ENCODE measurements at regions not wholly inside any gene's neighbourhood (a gene's known extent, or its start where the extent isn't known, plus 50 kb on each side); places are given as distances from the start of the nearest gene placed in this dataset.

DNA sequence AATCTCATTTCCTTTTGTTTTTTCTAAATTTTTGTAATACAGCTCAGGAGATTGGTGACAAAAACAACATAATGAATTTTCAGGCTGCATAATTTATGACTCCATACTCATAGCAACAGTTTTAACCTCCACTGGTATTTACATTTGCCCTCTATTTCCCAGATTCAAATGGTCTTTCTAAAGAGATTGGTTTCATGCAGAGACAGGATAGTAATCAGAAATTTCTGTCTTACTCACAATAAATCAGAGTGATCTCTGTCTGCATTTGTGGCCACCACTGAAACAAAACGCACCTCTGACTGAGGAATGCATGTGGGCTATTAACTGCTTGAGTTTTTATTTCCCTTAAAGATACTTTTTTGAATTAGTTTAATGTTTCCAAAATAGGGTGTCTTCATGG, 1526.0 kb downstream of the CDH8 start:
- POLR2A ChIA-PET = no interaction called here
- Histone ChIP-seq H4K20me1 (ENCODE audit: insufficient read depth) (no peaks in the 10 kb centered on the region), H3K27ac (ENCODE audit: low read depth in 2 of 2, low read length in 1 of 2) (no peak overlapping the region), H3K4me2 (no peak overlapping the region), H3K4me1 (ENCODE audit: control insufficient read depth in 1 of 2, insufficient read depth in 2 of 2, low read depth in 1 of 2, low read length in 1 of 2) (no peaks in the 10 kb centered on the region), H3K9me3 (no peaks in the 10 kb centered on the region), H3K9me2 (no peaks in the 10 kb centered on the region), H3K36me3 (replicated peaks in 1 of 2; ENCODE audit: control insufficient read depth in 1 of 2, insufficient read depth in 2 of 2, low read length in 1 of 2) (no peaks in the 10 kb centered on the region), H3K4me3 (ENCODE audit: low read depth in 2 of 2, low read length in 1 of 2) (no peak overlapping the region), H3K79me2 (ENCODE audit: insufficient read depth) (no peaks in the 10 kb centered on the region), H2AFZ (ENCODE audit: low read depth) (no peak overlapping the region), H3K9ac (no peak overlapping the region), H3K27me3 (ENCODE audit: insufficient read depth) (no peaks in the 10 kb centered on the region), H3F3A (replicated peaks; ENCODE audit: insufficient read depth) (no peaks in the 10 kb centered on the region)
- DNase-seq = no peak
- no peak for TF ChIP-seq CHD2 (IDR thresholded peaks at IDR 0.05; ENCODE audit: low read length, partially characterized antibody)
- TF ChIP-seq, protein P1, sequence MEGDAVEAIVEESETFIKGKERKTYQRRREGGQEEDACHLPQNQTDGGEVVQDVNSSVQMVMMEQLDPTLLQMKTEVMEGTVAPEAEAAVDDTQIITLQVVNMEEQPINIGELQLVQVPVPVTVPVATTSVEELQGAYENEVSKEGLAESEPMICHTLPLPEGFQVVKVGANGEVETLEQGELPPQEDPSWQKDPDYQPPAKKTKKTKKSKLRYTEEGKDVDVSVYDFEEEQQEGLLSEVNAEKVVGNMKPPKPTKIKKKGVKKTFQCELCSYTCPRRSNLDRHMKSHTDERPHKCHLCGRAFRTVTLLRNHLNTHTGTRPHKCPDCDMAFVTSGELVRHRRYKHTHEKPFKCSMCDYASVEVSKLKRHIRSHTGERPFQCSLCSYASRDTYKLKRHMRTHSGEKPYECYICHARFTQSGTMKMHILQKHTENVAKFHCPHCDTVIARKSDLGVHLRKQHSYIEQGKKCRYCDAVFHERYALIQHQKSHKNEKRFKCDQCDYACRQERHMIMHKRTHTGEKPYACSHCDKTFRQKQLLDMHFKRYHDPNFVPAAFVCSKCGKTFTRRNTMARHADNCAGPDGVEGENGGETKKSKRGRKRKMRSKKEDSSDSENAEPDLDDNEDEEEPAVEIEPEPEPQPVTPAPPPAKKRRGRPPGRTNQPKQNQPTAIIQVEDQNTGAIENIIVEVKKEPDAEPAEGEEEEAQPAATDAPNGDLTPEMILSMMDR (IDR thresholded peaks at IDR 0.05) = no peak
- TF ChIP-seq GABPA (IDR thresholded peaks at IDR 0.05; ENCODE audit: low read depth) = no peak
- TF ChIP-seq USF1 (IDR thresholded peaks at IDR 0.05; ENCODE audit: borderline replicate concordance, low read depth) = no peak
- TF ChIP-seq RAD21 (IDR thresholded peaks at IDR 0.05; ENCODE audit: low read length) = no peak
- TF ChIP-seq, protein P2, sequence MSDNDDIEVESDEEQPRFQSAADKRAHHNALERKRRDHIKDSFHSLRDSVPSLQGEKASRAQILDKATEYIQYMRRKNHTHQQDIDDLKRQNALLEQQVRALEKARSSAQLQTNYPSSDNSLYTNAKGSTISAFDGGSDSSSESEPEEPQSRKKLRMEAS (IDR thresholded peaks at IDR 0.05; ENCODE audit: low read depth) = no peak
- no peak for TF ChIP-seq EZH2phosphoT487 (IDR thresholded peaks at IDR 0.05; ENCODE audit: borderline replicate concordance, low read depth)
- TF ChIP-seq, protein P3, sequence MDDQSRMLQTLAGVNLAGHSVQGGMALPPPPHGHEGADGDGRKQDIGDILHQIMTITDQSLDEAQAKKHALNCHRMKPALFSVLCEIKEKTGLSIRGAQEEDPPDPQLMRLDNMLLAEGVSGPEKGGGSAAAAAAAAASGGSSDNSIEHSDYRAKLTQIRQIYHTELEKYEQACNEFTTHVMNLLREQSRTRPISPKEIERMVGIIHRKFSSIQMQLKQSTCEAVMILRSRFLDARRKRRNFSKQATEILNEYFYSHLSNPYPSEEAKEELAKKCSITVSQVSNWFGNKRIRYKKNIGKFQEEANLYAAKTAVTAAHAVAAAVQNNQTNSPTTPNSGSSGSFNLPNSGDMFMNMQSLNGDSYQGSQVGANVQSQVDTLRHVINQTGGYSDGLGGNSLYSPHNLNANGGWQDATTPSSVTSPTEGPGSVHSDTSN (IDR thresholded peaks at IDR 0.05) = no peak
- no peak for TF ChIP-seq TAF1 (IDR thresholded peaks at IDR 0.05; ENCODE audit: borderline replicate concordance, low read depth, low read length)
- no peak for TF ChIP-seq MXI1 (IDR thresholded peaks at IDR 0.05; ENCODE audit: low read depth, low read length)
- TF ChIP-seq FOXM1 (IDR thresholded peaks at IDR 0.05; ENCODE audit: low read depth) = no peak
- CTCF ChIA-PET = no interaction called here
- WGBS (ENCODE audit: low lambda C conversion rate) = 5% methylated on average over 1 of the region's 1 CpG

GRCh38 chr16:60491273-60491672, 1545.0 kb downstream of the CDH8 start:
- Histone ChIP-seq H3K4me1 (ENCODE audit: control insufficient read depth in 1 of 2, insufficient read depth in 2 of 2, low read depth in 1 of 2, low read length in 1 of 2) (no peaks in the 10 kb centered on the region), H3F3A (replicated peaks; ENCODE audit: insufficient read depth) (no peaks in the 10 kb centered on the region), H2AFZ (ENCODE audit: low read depth) (no peak overlapping the region), H3K27me3 (ENCODE audit: insufficient read depth) (no peaks in the 10 kb centered on the region), H3K4me3 (ENCODE audit: low read depth in 2 of 2, low read length in 1 of 2) (no peak overlapping the region), H3K9ac (no peak overlapping the region), H3K9me3 (0 out of 2 replicates have a peak, but pooled peaks cover 5% of the 10 kb centered on the region), H3K4me2 (no peak overlapping the region), H3K79me2 (ENCODE audit: insufficient read depth) (no peaks in the 10 kb centered on the region), H3K36me3 (replicated peaks in 1 of 2; ENCODE audit: control insufficient read depth in 1 of 2, insufficient read depth in 2 of 2, low read length in 1 of 2) (no peaks in the 10 kb centered on the region), H4K20me1 (ENCODE audit: insufficient read depth) (no peaks in the 10 kb centered on the region), H3K27ac (ENCODE audit: low read depth in 2 of 2, low read length in 1 of 2) (no peak overlapping the region), H3K9me2 (no peaks in the 10 kb centered on the region)
- WGBS (ENCODE audit: low lambda C conversion rate) = 16% methylated on average over 3 of the region's 3 CpGs
- no peak for DNase-seq
- ChIA-PET POLR2A (no interaction called here), CTCF (interaction anchor here (0.6 kb wide), 1 partner anchor 797 kb away, joined by 3 read pairs; no protein-coding TSS in a partner anchor)
- no peak for TF ChIP-seq FOXJ3 (CRISPR knock-in tag; IDR thresholded peaks at IDR 0.05)
- TF ChIP-seq, protein P1 (IDR thresholded peaks at IDR 0.05) = no peak
- no peak for TF ChIP-seq TEAD4 (IDR thresholded peaks at IDR 0.05; ENCODE audit: borderline replicate concordance, insufficient read depth)
- TF ChIP-seq, protein P3 (IDR thresholded peaks at IDR 0.05) = no peak
- TF ChIP-seq YY1 (IDR thresholded peaks at IDR 0.05; ENCODE audit: low read depth) = no peak
- TF ChIP-seq SIN3A (IDR thresholded peaks at IDR 0.05; ENCODE audit: borderline replicate concordance, low read depth, low read length) = no peak
- no peak for TF ChIP-seq TAF1 (IDR thresholded peaks at IDR 0.05; ENCODE audit: borderline replicate concordance, low read depth, low read length)
- no peak for TF ChIP-seq ELF1 (IDR thresholded peaks at IDR 0.05)
- no peak for TF ChIP-seq MEF2A (IDR thresholded peaks at IDR 0.05; ENCODE audit: borderline replicate concordance, low read depth)
- TF ChIP-seq TCF12 (IDR thresholded peaks at IDR 0.05) = no peak
- no peak for TF ChIP-seq IRF3 (IDR thresholded peaks at IDR 0.05; ENCODE audit: low read depth, low read length)

Measured in SK-N-SH (cell line).